HG03175 (cell line): ENCODE measurements at regions not wholly inside any gene's neighbourhood (a gene's known extent, or its start where the extent isn't known, plus 50 kb on each side); places are given as distances from the start of the nearest gene placed in this dataset.
A peak's percentile ranks its signal among the peaks of the same experiment; 100 is the strongest.

Source experiments
- ATAC-seq: cut with Tn5 transposase; IDR thresholded peaks from one replicate; pipeline ENCODE4 v1.9.1; 2021; ENCODE audit warnings: mild to moderate bottlenecking, moderate library complexity; ENCODE audit not compliant: unreplicated experiment

- ATAC-seq, result no peak
These were observed 146.3 kb upstream of the RMST start for GRCh38 chr12:97316321-97316720.

DNA sequence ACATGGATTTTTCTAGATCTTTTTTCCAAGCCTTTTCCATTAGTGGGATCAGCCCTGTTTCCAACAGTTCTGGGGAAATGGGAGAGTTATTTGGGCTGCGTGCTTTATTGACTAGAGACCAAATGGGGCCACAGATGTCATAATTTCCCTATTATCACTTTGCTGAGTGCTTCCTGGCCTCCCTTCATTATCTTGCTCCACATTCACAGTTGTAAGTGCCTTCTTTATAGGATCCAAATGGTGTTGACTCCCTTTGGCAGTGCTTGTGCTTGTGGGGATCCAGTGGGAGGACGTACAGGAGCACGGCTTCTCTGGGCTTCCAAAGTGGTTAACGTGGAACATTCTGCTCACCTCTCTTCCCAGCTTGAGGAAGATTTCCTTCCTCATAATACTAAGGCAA is 141.0 kb upstream of the RMST start:
- ATAC-seq, result no peak

GRCh38 chr12:97322388-97322787 is 140.2 kb upstream of the RMST start:
- ATAC-seq, result no peak

- no peak for ATAC-seq
These were observed 139.4 kb upstream of the RMST start for GRCh38 chr12:97323154-97323553.

DNA sequence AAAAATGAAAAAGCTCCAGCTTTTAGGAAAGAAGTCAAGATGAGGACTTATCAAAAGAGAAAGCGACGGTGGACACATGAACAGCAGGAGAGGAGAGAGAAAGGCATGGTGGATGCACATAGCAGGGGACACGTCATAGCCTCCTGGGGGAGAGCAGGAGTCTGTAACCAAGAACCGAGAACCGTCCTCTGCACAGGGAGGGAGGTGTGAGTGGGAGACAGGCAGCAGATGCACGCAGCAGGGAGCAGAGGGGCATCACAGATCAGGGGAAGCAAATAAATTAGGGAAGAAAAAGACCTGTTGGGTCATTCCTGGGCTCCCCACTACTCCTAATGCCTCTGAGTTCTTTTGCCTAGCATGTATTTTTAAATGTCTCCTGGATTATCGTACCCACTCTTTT is 138.1 kb upstream of the RMST start:
- no peak for ATAC-seq

GRCh38 chr12:97335115-97335514 is 127.5 kb upstream of the RMST start:
- no peak for ATAC-seq

GRCh38 chr12:97336900-97337751 is 125.5 kb upstream of the RMST start:
- ATAC-seq, result no peak

DNA sequence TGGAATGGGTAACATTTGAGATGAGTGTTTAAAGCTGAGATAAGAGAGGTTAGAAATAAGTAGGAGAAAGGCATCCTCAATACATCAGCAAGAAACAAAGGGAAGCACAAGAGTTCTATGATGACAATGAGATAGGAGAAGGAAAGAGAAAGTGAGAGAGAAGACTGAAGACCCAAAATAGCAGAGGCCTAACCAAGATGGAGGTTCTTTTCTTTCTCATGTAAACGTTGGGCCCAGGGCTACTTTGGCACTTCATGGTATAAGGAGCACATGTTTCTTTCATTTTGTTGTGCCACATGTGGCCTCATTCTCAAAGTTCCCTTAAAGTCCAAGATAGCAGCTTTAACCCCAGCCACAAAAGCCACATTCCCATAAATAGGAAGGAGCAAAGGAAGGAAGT is 120.5 kb upstream of the RMST start:
- no peak for ATAC-seq

DNA sequence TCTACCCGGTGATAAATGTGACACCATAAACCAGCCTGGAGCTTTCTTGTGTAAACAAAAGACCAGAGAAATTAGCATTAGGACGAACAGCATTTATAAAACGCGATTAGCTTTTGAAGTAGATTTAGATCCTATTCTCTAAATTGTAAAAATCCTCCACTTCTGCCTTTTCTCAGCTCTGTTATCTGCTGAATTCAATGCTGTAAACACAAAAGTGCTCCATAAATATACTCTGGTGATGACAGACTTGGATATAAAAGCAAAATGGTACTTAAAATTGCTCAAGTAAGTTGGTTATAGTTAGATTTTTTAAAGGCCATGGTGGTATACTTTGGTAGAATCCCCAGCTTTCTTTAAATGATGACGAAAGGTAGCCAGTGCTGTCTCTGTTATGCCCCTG is 114.6 kb upstream of the RMST start:
- ATAC-seq, result no peak

DNA sequence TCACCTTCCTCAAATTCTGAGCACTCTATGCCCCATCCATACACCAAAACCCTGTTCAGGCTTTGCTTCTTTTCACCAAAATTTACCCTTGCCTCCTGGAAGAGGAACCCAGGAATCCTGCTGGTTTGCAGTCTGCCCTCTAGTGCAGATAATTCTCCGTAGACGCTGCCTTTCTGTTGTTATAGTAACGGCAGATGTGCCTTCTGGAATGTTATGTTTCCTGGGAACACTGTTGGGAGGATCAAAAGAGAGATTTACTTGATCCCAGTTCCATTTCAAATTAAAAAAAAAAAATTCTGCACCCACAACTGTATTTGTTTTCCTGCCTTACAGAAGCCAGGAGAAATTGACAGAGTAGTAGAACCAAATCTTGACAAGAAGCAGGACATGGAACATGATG is 104.2 kb upstream of the RMST start:
- no peak for ATAC-seq

- no peak for ATAC-seq
These were observed 103.4 kb upstream of the RMST start for GRCh38 chr12:97359021-97359690.

DNA sequence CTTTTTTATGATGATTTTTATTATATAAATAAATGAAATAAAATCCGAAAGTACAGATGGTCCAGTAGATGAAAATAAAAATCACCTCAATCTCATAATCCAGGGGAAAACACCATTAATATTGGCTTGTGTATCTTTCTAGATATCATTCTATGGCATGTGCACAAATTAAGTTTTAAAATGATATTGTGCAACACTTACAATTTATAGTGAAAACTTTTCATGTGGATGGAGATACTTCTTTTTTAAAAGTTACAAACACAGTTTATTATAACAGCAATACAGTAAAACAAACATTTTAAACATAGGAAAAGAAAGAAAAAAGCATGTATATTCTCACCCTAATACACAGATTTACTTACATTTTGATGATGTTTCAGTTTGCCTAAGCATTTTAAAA is 98.9 kb upstream of the RMST start:
- no peak for ATAC-seq

DNA sequence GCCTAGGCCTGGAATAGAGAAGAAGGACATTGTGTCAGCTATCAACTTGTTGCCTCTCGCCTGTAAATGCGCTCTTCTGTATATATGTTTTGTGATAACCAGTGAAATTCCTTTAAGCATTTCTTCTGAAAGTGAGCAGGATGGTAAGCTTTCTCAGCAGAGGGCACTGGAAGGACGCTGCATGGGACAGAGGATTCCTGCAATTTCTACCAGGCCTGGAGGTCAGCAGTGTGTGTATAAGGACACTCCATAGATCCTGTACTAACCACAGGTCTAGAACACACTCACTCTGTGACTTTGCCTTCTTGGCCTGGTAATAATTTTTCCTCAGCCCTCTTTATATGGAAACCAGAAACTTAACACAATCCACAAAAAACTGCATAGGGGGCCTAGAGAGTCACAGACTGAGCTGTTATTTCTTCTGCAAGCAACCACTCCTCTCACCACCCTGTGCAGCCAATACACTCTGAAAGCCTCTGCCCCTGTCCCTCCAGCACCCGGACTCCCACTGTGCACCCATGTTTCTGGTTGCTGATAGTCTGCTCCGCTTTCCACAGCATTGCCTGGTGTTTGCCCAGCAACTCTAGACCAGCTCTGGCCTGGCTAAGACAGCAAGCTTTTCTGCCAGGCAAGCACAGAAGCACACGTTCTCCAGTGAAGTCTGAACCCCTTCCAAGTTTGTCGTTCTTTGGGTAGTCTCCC is 94.0 kb upstream of the RMST start:
- no peak for ATAC-seq

DNA sequence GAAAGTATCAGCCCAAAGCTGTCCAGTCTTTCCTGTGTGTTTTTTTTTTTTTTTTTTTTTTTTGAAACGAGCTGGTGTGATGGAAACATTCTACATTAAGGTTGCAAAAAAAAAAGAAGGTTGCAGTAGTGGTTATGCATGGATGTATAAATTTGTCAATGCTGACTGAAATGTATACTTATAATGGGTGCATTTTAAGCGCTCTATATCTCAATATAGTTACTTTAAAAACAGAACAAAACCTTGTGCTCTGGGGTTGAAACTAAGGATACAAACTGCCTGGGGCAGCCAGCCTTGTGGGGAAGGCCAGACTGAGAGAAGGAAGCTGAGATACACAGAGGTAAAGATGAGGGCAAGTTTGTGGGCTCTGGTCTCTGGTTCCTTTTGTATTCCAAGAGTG is 87.3 kb upstream of the RMST start:
- peak; percentile 37 for ATAC-seq

DNA sequence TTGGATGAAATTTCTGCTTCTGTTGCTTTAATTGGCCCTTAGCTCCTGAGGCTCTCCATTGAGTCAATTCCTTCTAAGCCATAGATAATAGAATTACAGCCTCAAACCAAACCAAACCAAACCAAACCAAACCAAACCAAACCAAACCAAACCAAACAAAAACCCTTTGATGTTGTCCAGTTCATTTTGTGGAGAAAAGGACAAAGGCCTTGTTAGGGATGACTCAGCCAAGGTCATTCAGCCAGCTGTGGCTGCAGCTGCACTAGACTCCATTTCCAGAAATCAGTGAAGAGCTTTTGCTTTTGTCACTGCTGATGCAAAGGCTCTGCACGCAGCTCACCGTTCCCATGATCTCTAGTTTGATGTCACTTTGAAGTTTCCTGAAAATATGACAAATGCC is 82.2 kb upstream of the RMST start:
- no peak for ATAC-seq

- ATAC-seq, result no peak
These were observed 77.5 kb upstream of the RMST start for GRCh38 chr12:97385121-97385520.

DNA sequence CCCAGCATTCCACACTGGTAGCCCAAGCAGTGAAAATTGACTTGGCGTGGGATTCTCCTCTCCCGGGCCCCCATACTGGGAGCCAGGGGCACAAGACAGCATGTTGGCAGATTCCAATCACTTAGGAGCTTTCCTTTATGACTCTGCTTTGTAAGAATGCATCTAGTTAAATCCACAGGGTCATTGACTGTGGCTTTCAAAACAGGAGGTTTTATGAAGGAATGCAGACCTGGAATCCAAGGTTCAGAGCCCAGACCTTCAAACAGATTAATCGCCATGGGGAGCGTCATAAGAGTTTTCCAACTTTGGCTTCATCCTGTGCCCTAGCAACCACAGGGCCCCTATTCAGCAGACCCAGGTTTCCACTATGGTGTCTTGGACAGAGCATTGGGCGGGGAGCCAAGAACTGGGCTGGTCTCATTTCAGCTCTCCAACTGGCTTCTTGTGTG is 76.4 kb upstream of the RMST start:
- ATAC-seq, result no peak

- no peak for ATAC-seq
These were observed 74.8 kb upstream of the RMST start for GRCh38 chr12:97387844-97388243.

DNA sequence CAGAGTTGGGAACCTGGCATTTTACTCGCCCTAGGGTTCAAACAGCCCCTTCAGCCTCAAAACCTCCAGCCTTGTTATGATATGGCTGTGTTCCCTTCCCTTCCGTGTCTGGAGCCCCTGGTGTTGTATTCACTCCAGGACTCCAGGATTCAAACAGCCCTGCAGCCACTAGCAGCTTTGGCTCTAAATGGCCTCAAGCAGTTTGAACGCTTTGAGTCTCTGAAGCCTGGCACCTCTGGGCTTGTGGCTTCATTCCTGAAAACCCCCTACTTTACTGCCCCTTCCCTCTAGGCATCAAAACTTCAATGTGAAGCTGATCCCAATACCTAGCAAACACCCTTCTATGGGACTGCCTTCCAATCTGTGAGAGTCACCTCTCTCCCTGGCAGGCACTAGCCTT is 67.9 kb upstream of the RMST start:
- no peak for ATAC-seq

GRCh38 chr12:97397008-97397407 is 65.6 kb upstream of the RMST start:
- no peak for ATAC-seq

- ATAC-seq, result no peak
These were observed 63.9 kb upstream of the RMST start for GRCh38 chr12:97398704-97399103.

GRCh38 chr12:97404093-97404492 is 58.5 kb upstream of the RMST start:
- ATAC-seq, result no peak
